OCI-LY7 (cell line): ENCODE measurements at regions not wholly inside any gene's neighbourhood (a gene's known extent, or its start where the extent isn't known, plus 50 kb on each side); places are given as distances from the start of the nearest gene placed in this dataset.

Source experiments
- BruUV-seq: library from RNA; stranded (reverse); fragments of 400-500 nt; replicated peaks from 2 replicates; lab custom pipeline; 2021; lab: Mats Ljungman, UMichigan
- CTCF ChIA-PET: fragments of 300-600 bp; sonication (Branson Sonifier 250); formaldehyde crosslinking; loops from one replicate; lab custom pipeline; 2022; ENCODE audit warnings: antibody characterized with exemption; ENCODE audit not compliant: unreplicated experiment; lab: Charles Lee
- POLR2A ChIA-PET: fragments of 300-600 bp; sonication (Branson Sonifier 250); formaldehyde crosslinking; loops from one replicate; lab custom pipeline; 2022; ENCODE audit warnings: antibody characterized with exemption; lab: Charles Lee
- DNase-seq: peaks from one replicate; pipeline ENCODE4 v3.0.0-alpha.2; 2015; ENCODE audit warnings: low spot score
- H2AFZ ChIP-seq: fragments of 200-600 bp; sonication (generic), shearing (Covaris generic); 2 replicates; pipeline ENCODE4 v1.6.1; 2014; ENCODE audit warnings: mild to moderate bottlenecking, antibody characterized with exemption, low read length, moderate library complexity
- H3K27ac ChIP-seq: fragments of 200-600 bp; sonication (generic); 2 replicates; pipeline ENCODE4 v1.5.1; 2014; ENCODE audit warnings: mixed run types, low read depth, mild to moderate bottlenecking, moderate library complexity, low read length, inconsistent platforms; ENCODE audit not compliant: poor library complexity, severe bottlenecking
- H3K36me3 ChIP-seq: fragments of 200-600 bp; sonication (generic); 2 replicates; pipeline ENCODE4 v1.6.1; 2014; ENCODE audit warnings: mild to moderate bottlenecking, antibody characterized with exemption, low read length, moderate library complexity, mixed read lengths; ENCODE audit not compliant: insufficient read depth
- H3K4me1 ChIP-seq: fragments of 200-600 bp; sonication (generic); 2 replicates; pipeline ENCODE4 v1.5.1; 2014; ENCODE audit warnings: mild to moderate bottlenecking, low read length; ENCODE audit not compliant: insufficient read depth, poor library complexity, severe bottlenecking
- H3K4me2 ChIP-seq: fragments of 200-600 bp; sonication (generic); 2 replicates; pipeline ENCODE4 v1.6.1; 2014; ENCODE audit warnings: mild to moderate bottlenecking, low read length
- H3K4me3 ChIP-seq: fragments of 200-600 bp; sonication (generic); 2 replicates; pipeline ENCODE4 v1.5.1; 2014; ENCODE audit warnings: mild to moderate bottlenecking, low read depth, low read length; ENCODE audit not compliant: poor library complexity, severe bottlenecking
- H3K79me2 ChIP-seq: fragments of 200-600 bp; sonication (generic); 2 replicates; pipeline ENCODE4 v1.6.1; 2016; ENCODE audit warnings: low read depth, mild to moderate bottlenecking, low read length, moderate library complexity, mixed read lengths; ENCODE audit not compliant: insufficient read depth
- H3K9me2 ChIP-seq: fragments of 200-600 bp; sonication (generic); 2 replicates; pipeline ENCODE4 v1.6.1; 2016; ENCODE audit warnings: mild to moderate bottlenecking, low read length, mixed read lengths; ENCODE audit not compliant: insufficient read depth
- H3K9me3 ChIP-seq: fragments of 200-600 bp; sonication (generic); 2 replicates; pipeline ENCODE4 v1.6.1; 2014; ENCODE audit warnings: mild to moderate bottlenecking, mixed run types, low read length, mixed read lengths
- H4K20me1 ChIP-seq: fragments of 200-600 bp; sonication (generic); 2 replicates; pipeline ENCODE4 v1.6.1; 2014; ENCODE audit warnings: mild to moderate bottlenecking, antibody characterized with exemption, low read length, moderate library complexity, mixed read lengths; ENCODE audit not compliant: insufficient read depth
- EZH2phosphoT487 ChIP-seq: fragments of 200-600 bp; sonication (generic); IDR thresholded peaks from 2 replicates; pipeline ENCODE4 v1.6.1; 2018; ENCODE audit warnings: low read depth, borderline replicate concordance, mild to moderate bottlenecking, mixed run types, antibody characterized with exemption, low read length, moderate library complexity, mixed read lengths
- intact Hi-C: fragments of 100-400 bp; cut with micrococcal nuclease; formaldehyde crosslinking; loops from one replicate; pipeline ENCODE4 v1.10.0; 2022; ENCODE audit not compliant: unreplicated experiment
- TF ChIP-seq, protein P1 (sequence below): fragments of 200-600 bp; sonication (generic); conservative IDR thresholded peaks from 2 replicates; pipeline ENCODE4 v1.5.1; 2014; ENCODE audit warnings: mild to moderate bottlenecking, antibody characterized with exemption, low read length, moderate library complexity, mixed read lengths

DNA sequence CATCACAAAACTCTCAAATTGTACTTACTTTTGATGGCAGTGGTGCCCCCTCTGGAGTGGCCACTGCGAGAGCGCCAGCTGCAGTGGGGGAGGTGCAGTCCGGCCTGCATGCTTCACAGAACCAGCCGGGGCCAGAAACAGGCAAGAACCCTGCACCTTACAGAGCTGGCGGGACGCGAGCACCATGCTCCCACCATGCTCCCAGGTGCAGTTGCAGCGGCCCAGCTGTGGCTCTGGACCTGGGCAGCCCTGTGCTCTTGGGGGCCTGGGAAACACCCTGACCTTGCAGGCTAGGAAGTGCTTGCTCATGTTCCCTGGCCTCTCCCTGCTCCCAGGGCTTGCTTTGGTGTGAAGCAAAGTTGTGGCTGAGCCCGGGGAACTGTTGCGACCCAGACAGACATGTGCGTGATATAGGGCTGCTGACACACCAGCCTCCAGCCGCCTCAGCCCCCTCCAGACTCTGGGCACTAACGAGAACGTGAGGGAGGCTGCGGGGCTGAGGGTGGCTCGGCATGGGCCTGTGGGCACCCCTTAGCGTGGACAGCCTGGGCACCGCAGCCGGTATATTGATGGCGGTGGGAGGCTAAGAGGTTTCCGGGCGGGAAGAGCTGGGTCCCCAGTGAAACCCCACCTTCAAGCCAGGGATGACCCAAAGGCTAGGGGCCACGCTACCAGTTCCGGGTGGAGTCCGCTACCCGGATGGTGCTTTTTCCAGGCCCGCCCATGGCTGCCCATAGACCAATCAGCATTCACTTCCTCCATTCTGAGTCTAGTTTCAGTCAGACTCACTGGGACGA lies 1809.9 kb upstream of the ACO1 start:
- CTCF ChIA-PET = no interaction called here
- H3K79me2 ChIP-seq = no peaks in the 10 kb centered on the region
- BruUV-seq = no TSS peak
- H3K4me1 ChIP-seq = no peaks in the 10 kb centered on the region
- POLR2A ChIA-PET = no interaction called here
- no peaks in the 10 kb centered on the region for H3K9me2 ChIP-seq
- H3K4me2 ChIP-seq = no peak overlapping the region
- H3K4me3 ChIP-seq = no peak overlapping the region
- H3K9me3 ChIP-seq = no peaks in the 10 kb centered on the region
- no peaks in the 10 kb centered on the region for H4K20me1 ChIP-seq
- intact Hi-C loops = no loop called here
- H3K36me3 ChIP-seq = no peaks in the 10 kb centered on the region
- no peak for DNase-seq
- H2AFZ ChIP-seq = no peak overlapping the region
- H3K27ac ChIP-seq = no peak overlapping the region
- TF ChIP-seq, protein P1, sequence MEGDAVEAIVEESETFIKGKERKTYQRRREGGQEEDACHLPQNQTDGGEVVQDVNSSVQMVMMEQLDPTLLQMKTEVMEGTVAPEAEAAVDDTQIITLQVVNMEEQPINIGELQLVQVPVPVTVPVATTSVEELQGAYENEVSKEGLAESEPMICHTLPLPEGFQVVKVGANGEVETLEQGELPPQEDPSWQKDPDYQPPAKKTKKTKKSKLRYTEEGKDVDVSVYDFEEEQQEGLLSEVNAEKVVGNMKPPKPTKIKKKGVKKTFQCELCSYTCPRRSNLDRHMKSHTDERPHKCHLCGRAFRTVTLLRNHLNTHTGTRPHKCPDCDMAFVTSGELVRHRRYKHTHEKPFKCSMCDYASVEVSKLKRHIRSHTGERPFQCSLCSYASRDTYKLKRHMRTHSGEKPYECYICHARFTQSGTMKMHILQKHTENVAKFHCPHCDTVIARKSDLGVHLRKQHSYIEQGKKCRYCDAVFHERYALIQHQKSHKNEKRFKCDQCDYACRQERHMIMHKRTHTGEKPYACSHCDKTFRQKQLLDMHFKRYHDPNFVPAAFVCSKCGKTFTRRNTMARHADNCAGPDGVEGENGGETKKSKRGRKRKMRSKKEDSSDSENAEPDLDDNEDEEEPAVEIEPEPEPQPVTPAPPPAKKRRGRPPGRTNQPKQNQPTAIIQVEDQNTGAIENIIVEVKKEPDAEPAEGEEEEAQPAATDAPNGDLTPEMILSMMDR = no peak
- TF ChIP-seq EZH2phosphoT487 = no peak

GRCh38 chr9:30575218-30575617 lies 1809.2 kb upstream of the ACO1 start:
- H3K27ac ChIP-seq = no peak overlapping the region
- no peak overlapping the region for H3K4me3 ChIP-seq
- no peaks in the 10 kb centered on the region for H3K36me3 ChIP-seq
- DNase-seq = no peak
- BruUV-seq = no TSS peak
- ChIA-PET POLR2A (no interaction called here), CTCF (no interaction called here)
- no peaks in the 10 kb centered on the region for H3K9me2 ChIP-seq
- intact Hi-C loops = no loop called here
- no peak overlapping the region for H2AFZ ChIP-seq
- H4K20me1 ChIP-seq = no peaks in the 10 kb centered on the region
- no peaks in the 10 kb centered on the region for H3K4me1 ChIP-seq
- H3K9me3 ChIP-seq = no peaks in the 10 kb centered on the region
- TF ChIP-seq EZH2phosphoT487 = no peak
- TF ChIP-seq, protein P1 = no peak
- H3K79me2 ChIP-seq = no peaks in the 10 kb centered on the region
- H3K4me2 ChIP-seq = no peak overlapping the region

- no peak overlapping the region for H2AFZ ChIP-seq
- H3K4me3 ChIP-seq = no peak overlapping the region
- intact Hi-C loops = no loop called here
- H3K9me2 ChIP-seq = no peaks in the 10 kb centered on the region
- H3K79me2 ChIP-seq = no peaks in the 10 kb centered on the region
- ChIA-PET POLR2A (no interaction called here), CTCF (no interaction called here)
- TF ChIP-seq EZH2phosphoT487 = no peak
- TF ChIP-seq, protein P1 = no peak
- no peaks in the 10 kb centered on the region for H3K36me3 ChIP-seq
- no peaks in the 10 kb centered on the region for H3K4me1 ChIP-seq
- H4K20me1 ChIP-seq = no peaks in the 10 kb centered on the region
- no peaks in the 10 kb centered on the region for H3K9me3 ChIP-seq
- BruUV-seq = no TSS peak
- no peak for DNase-seq
- H3K4me2 ChIP-seq = no peak overlapping the region
- H3K27ac ChIP-seq = no peak overlapping the region
These were observed 1808.8 kb upstream of the ACO1 start for GRCh38 chr9:30575691-30576090.
